A549 (cell line): ENCODE measurements at regions not wholly inside any gene's neighbourhood (a gene's known extent, or its start where the extent isn't known, plus 50 kb on each side); places are given as distances from the start of the nearest gene placed in this dataset.

ENCODE experiments used
- ATAC-seq, 2 experiments: fragments of 200-7000 bp in 1 of 2; fragments of >200 bp in 1 of 2; cut with Nextera tagmentation in 1 of 2; cut with Tn5 transposase in 1 of 2; 3 replicates each; pipeline versions ENCODE4 v1.8.0 to v1.9.1; 2018 to 2020; ENCODE audit warnings: mild to moderate bottlenecking in 1 of 2, moderate library complexity in 1 of 2
- CTCF ChIA-PET: fragments of 300-600 bp; sonication (Branson Sonifier 250); formaldehyde crosslinking; extraction: SDS; loops from one replicate; lab custom pipeline; 2021; ENCODE audit warnings: antibody characterized with exemption, inconsistent platforms; lab: Yijun Ruan, JAX
- POLR2A ChIA-PET: fragments of 350-600 bp; formaldehyde crosslinking; extraction: SDS; loops from one replicate; lab custom pipeline; 2021; ENCODE audit warnings: antibody characterized with exemption, inconsistent platforms; lab: Yijun Ruan, JAX
- DNase-seq, 2 experiments: peaks; one replicate each; pipeline versions ENCODE4 v3.0.0 to v3.0.0-alpha.2; 2011 to 2016; ENCODE audit warnings: low read depth in 1 of 2, low spot score in 1 of 2
- FAIRE-seq: peaks from 2 replicates; lab custom pipeline; 2011; peaks lifted over from hg19 to GRCh38; lab: Jason Lieb, UNC
- H3K27ac ChIP-seq, 2 experiments: fragments of >200 bp; sonication (Bioruptor Twin); formaldehyde crosslinking; 3 replicates each; pipeline ENCODE4 v1.5.1; 2016 to 2017
- H3K4me1 ChIP-seq: fragments of >200 bp; sonication (Bioruptor Twin); formaldehyde crosslinking; 3 replicates; pipeline ENCODE4 v1.6.1; 2016
- H3K4me2 ChIP-seq: fragments of >200 bp; sonication (Bioruptor Twin); formaldehyde crosslinking; 3 replicates; pipeline ENCODE4 v1.6.1; 2016
- H3K4me3 ChIP-seq: fragments of >200 bp; sonication (Bioruptor Twin); formaldehyde crosslinking; 3 replicates; pipeline ENCODE4 v1.5.1; 2016
- H3K9me3 ChIP-seq: fragments of >200 bp; sonication (Bioruptor Twin); formaldehyde crosslinking; 3 replicates; pipeline ENCODE4 v1.6.1; 2016
- CBX2 ChIP-seq: fragments of 200-600 bp; sonication (generic); IDR thresholded peaks from 2 replicates; pipeline ENCODE4 v1.6.1; 2016; ENCODE audit warnings: low read depth, mild to moderate bottlenecking, borderline replicate concordance
- CEBPB ChIP-seq, 2 experiments: fragments of >200 bp in 1 of 2; sonication (Bioruptor Twin) in 1 of 2; formaldehyde crosslinking in 1 of 2; IDR thresholded peaks; 2 replicates each; pipeline ENCODE4 v1.6.1; 2012 to 2016
- CHD2 ChIP-seq: fragments of 150-350 bp; IDR thresholded peaks from 2 replicates; pipeline ENCODE4 v1.6.1; 2014; ENCODE audit warnings: low read length; ENCODE audit not compliant: partially characterized antibody
- CTCF ChIP-seq: fragments of >200 bp; sonication (Bioruptor Twin); formaldehyde crosslinking; IDR thresholded peaks from 3 replicates; pipeline ENCODE4 v1.5.1; 2016
- EHMT2 ChIP-seq: fragments of 200-600 bp; sonication (generic); IDR thresholded peaks from 2 replicates; pipeline ENCODE4 v1.6.1; 2016; ENCODE audit warnings: antibody characterized with exemption, low read depth, mild to moderate bottlenecking, moderate library complexity
- FOSL2 ChIP-seq, 2 experiments: fragments of 450-650 bp in 1 of 2; fragments of >200 bp in 1 of 2; sonication (Bioruptor Twin) in 1 of 2; formaldehyde crosslinking; IDR thresholded peaks; 2 replicates each; pipeline versions ENCODE4 v1.5.0 to v1.6.1; 2016 to 2020; ENCODE audit warnings: mild to moderate bottlenecking in 1 of 2, moderate library complexity in 1 of 2
- FOXS1 ChIP-seq: fragments of 250-450 bp; sonication (Bioruptor Pico); IDR thresholded peaks from 2 replicates; pipeline ENCODE4 v1.5.0; 2020; ENCODE audit warnings: mild to moderate bottlenecking, moderate library complexity
- GATA3 ChIP-seq: IDR thresholded peaks from 2 replicates; pipeline ENCODE4 v1.6.1; 2012; ENCODE audit warnings: borderline replicate concordance
- HDAC2 ChIP-seq: fragments of 200-600 bp; sonication (generic); IDR thresholded peaks from 2 replicates; pipeline ENCODE4 v1.6.1; 2016
- HEYL ChIP-seq: fragments of 250-450 bp; sonication (Bioruptor Pico); IDR thresholded peaks from 2 replicates; pipeline ENCODE4 v1.8.0; 2021; ENCODE audit warnings: mild to moderate bottlenecking, moderate library complexity
- HOXB5 ChIP-seq: fragments of 250-450 bp; sonication (Bioruptor Pico); IDR thresholded peaks from 2 replicates; pipeline ENCODE4 v1.5.0; 2020; ENCODE audit warnings: mild to moderate bottlenecking, moderate library complexity
- JUN ChIP-seq, 2 experiments: fragments of >200 bp; sonication (Bioruptor Twin); formaldehyde crosslinking; IDR thresholded peaks; 2 replicates in 1 of 2; 3 replicates in 1 of 2; pipeline ENCODE4 v1.6.1; 2016 to 2017
- JUNB ChIP-seq: fragments of >200 bp; sonication (Bioruptor Twin); formaldehyde crosslinking; IDR thresholded peaks from 2 replicates; pipeline ENCODE4 v1.6.1; 2016
- KDM1A ChIP-seq: fragments of 200-600 bp; sonication (generic); IDR thresholded peaks from 2 replicates; pipeline ENCODE4 v1.6.1; 2016; ENCODE audit warnings: low read depth, mild to moderate bottlenecking
- KDM5A ChIP-seq: fragments of 200-600 bp; sonication (generic); IDR thresholded peaks from 2 replicates; pipeline ENCODE4 v1.6.1; 2016; ENCODE audit warnings: antibody characterized with exemption, mild to moderate bottlenecking
- MAZ ChIP-seq: fragments of 150-350 bp; IDR thresholded peaks from 2 replicates; pipeline ENCODE4 v1.6.1; 2014; ENCODE audit warnings: antibody characterized with exemption, low read depth, low read length, borderline replicate concordance
- NFE2L2 ChIP-seq: fragments of 150-350 bp; conservative IDR thresholded peaks from 2 replicates; pipeline ENCODE4 v1.6.1; 2014; ENCODE audit warnings: low read length
- NR3C1 ChIP-seq: fragments of >200 bp; sonication (Bioruptor Twin); formaldehyde crosslinking; IDR thresholded peaks from 3 replicates; pipeline ENCODE4 v1.6.1; 2017
- POLR2A ChIP-seq: IDR thresholded peaks from 2 replicates; pipeline ENCODE4 v1.6.1; 2012; ENCODE audit warnings: mild to moderate bottlenecking, low read length
- POLR2AphosphoS2 ChIP-seq: conservative IDR thresholded peaks from 2 replicates; pipeline ENCODE4 v1.6.1; 2012; ENCODE audit warnings: low read length, improper control_type of control experiment, inconsistent platforms
- RAD21 ChIP-seq, 2 experiments: fragments of >200 bp in 1 of 2; sonication (Bioruptor Twin) in 1 of 2; formaldehyde crosslinking in 1 of 2; IDR thresholded peaks in 1 of 2; conservative IDR thresholded peaks in 1 of 2; 2 replicates in 1 of 2; 3 replicates in 1 of 2; pipeline ENCODE4 v1.6.1; 2012 to 2018; ENCODE audit warnings: inconsistent platforms in 1 of 2
- RCOR1 ChIP-seq: fragments of 150-350 bp; IDR thresholded peaks from 2 replicates; pipeline ENCODE4 v1.6.1; 2014; ENCODE audit warnings: antibody characterized with exemption, low read length, low read depth
- RNF2 ChIP-seq: fragments of 200-600 bp; sonication (generic); IDR thresholded peaks from 2 replicates; pipeline ENCODE4 v1.6.1; 2016; ENCODE audit warnings: low read depth, mild to moderate bottlenecking, antibody characterized with exemption, moderate library complexity, borderline replicate concordance
- SMC3 ChIP-seq: fragments of >200 bp; sonication (Bioruptor Twin); formaldehyde crosslinking; IDR thresholded peaks from 3 replicates; pipeline ENCODE4 v1.6.1; 2018; ENCODE audit warnings: inconsistent platforms
- TFCP2L1 ChIP-seq: fragments of 250-450 bp; sonication (Bioruptor Pico); IDR thresholded peaks from 2 replicates; pipeline ENCODE4 v1.5.0; 2021; ENCODE audit warnings: mild to moderate bottlenecking
- USF2 ChIP-seq: fragments of 450-650 bp; IDR thresholded peaks from 2 replicates; pipeline ENCODE4 v1.6.1; 2014; ENCODE audit warnings: antibody characterized with exemption
- WGBS: methylation state at CpG from one replicate; pipeline ENCODE4 v1.1.6; 2017; ENCODE audit errors: missing lambda C conversion rate; 5-methylcytosine and 5-hydroxymethylcytosine counted together
- TF ChIP-seq, protein P1 (sequence below): fragments of >200 bp; sonication (Bioruptor Twin); formaldehyde crosslinking; IDR thresholded peaks from 2 replicates; pipeline ENCODE4 v1.6.1; 2016
- TF ChIP-seq, protein P2 (sequence below): IDR thresholded peaks from 2 replicates; pipeline ENCODE4 v1.6.1; 2012; ENCODE audit warnings: low read depth, borderline replicate concordance
- TF ChIP-seq, protein P3 (sequence below): fragments of >200 bp; sonication (Bioruptor Twin); formaldehyde crosslinking; IDR thresholded peaks from 3 replicates; pipeline ENCODE4 v1.6.1; 2016
- TF ChIP-seq, protein P4 (sequence below): IDR thresholded peaks from 2 replicates; pipeline ENCODE4 v1.6.1; 2012

GRCh38 chr5:92641031-92641962, 939.7 kb downstream of the NR2F1-AS1 start:
- ChIA-PET POLR2A (no interaction called here), CTCF (no interaction called here)
- Histone ChIP-seq H3K27ac (peak overlapping the region; percentile 76 to 81), H3K4me1 (peaks cover 28% of the 10 kb centered on the region), H3K4me3 (peak overlapping the region; percentile 31), H3K9me3 (no peaks in the 10 kb centered on the region), H3K4me2 (peak overlapping the region; percentile 76)
- peak; percentile 39; the same call in 1 of the 2 replicates for TF ChIP-seq JUNB
- no peak for TF ChIP-seq MAZ
- TF ChIP-seq GATA3: peak; percentile 80
- no peak for TF ChIP-seq USF2
- TF ChIP-seq SMC3: 0 out of 3 replicates have a peak, but pooled peaks have one; percentile 16
- peak; percentile 99 for TF ChIP-seq FOXS1
- no peak for TF ChIP-seq RCOR1
- TF ChIP-seq FOSL2 (IDR thresholded peaks at IDR 0.05): no peak
- peak; percentile 31; the same call in 1 of the 2 replicates for TF ChIP-seq FOSL2 (CRISPR knock-in tag; IDR thresholded peaks at IDR 0.05)
- no peak for TF ChIP-seq NR3C1
- TF ChIP-seq, protein P1, sequence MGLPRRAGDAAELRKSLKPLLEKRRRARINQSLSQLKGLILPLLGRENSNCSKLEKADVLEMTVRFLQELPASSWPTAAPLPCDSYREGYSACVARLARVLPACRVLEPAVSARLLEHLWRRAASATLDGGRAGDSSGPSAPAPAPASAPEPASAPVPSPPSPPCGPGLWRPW: no peak
- no peak for TF ChIP-seq RNF2
- peak; percentile 91 for TF ChIP-seq HOXB5 (CRISPR knock-in tag)
- TF ChIP-seq CBX2: no peak
- peak in 1 of 2 experiments; percentile 5; a peak in 3 of 5 replicates for TF ChIP-seq RAD21 (conservative IDR thresholded peaks at IDR 0.05 in 1 of 2, IDR thresholded peaks at IDR 0.05 in 1 of 2)
- TF ChIP-seq JUN (IDR thresholded peaks at IDR 0.05): peak; percentile 32 to 42; a peak in 2 of 5 replicates
- no peak for TF ChIP-seq HEYL (CRISPR knock-in tag)
- TF ChIP-seq CTCF: no peak
- TF ChIP-seq CHD2: no peak
- no peak for TF ChIP-seq KDM1A
- TF ChIP-seq CEBPB (IDR thresholded peaks at IDR 0.05): 0 out of 4 replicates have a peak, but pooled peaks of 1 of the 2 experiments have one; percentile 6
- FAIRE-seq (peak; percentile 96), ATAC-seq (peak; percentile 86 to 93), DNase-seq (peak; percentile 6 to 84)
- WGBS: 3% methylated on average over 10 of the region's 10 CpGs

- TF ChIP-seq FOSL2 (IDR thresholded peaks at IDR 0.05) (no peak), FOSL2 (CRISPR knock-in tag; IDR thresholded peaks at IDR 0.05) (no peak), SMC3 (no peak), TFCP2L1 (CRISPR knock-in tag) (no peak), KDM5A (no peak), HDAC2 (no peak), EHMT2 (no peak), POLR2AphosphoS2 (no peak), RCOR1 (no peak), POLR2A (no peak), KDM1A (no peak), JUN (IDR thresholded peaks at IDR 0.05) (no peak), NFE2L2 (no peak)
- TF ChIP-seq, protein P2, sequence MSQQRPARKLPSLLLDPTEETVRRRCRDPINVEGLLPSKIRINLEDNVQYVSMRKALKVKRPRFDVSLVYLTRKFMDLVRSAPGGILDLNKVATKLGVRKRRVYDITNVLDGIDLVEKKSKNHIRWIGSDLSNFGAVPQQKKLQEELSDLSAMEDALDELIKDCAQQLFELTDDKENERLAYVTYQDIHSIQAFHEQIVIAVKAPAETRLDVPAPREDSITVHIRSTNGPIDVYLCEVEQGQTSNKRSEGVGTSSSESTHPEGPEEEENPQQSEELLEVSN: no peak
- TF ChIP-seq, protein P3, sequence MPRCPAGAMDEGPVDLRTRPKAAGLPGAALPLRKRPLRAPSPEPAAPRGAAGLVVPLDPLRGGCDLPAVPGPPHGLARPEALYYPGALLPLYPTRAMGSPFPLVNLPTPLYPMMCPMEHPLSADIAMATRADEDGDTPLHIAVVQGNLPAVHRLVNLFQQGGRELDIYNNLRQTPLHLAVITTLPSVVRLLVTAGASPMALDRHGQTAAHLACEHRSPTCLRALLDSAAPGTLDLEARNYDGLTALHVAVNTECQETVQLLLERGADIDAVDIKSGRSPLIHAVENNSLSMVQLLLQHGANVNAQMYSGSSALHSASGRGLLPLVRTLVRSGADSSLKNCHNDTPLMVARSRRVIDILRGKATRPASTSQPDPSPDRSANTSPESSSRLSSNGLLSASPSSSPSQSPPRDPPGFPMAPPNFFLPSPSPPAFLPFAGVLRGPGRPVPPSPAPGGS: no peak
- TF ChIP-seq, protein P4, sequence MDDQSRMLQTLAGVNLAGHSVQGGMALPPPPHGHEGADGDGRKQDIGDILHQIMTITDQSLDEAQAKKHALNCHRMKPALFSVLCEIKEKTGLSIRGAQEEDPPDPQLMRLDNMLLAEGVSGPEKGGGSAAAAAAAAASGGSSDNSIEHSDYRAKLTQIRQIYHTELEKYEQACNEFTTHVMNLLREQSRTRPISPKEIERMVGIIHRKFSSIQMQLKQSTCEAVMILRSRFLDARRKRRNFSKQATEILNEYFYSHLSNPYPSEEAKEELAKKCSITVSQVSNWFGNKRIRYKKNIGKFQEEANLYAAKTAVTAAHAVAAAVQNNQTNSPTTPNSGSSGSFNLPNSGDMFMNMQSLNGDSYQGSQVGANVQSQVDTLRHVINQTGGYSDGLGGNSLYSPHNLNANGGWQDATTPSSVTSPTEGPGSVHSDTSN: no peak
- FAIRE-seq (no peak), DNase-seq (peak in 1 of 2 experiments; percentile 1), ATAC-seq (no peak; a peak in 1 of 6 replicates)
- ChIA-PET POLR2A (no interaction called here), CTCF (no interaction called here)
- peak overlapping the region; percentile 76 for H3K4me2 ChIP-seq
- peaks cover 28% of the 10 kb centered on the region for H3K4me1 ChIP-seq
- no peaks in the 10 kb centered on the region for H3K9me3 ChIP-seq
- peak overlapping the region; percentile 76 to 81 for H3K27ac ChIP-seq
- 87% methylated on average over 3 of the region's 3 CpGs for WGBS
- H3K4me3 ChIP-seq: no peak overlapping the region
Observed at GRCh38 chr5:92640340-92640739, 940.7 kb downstream of the NR2F1-AS1 start.
